ENCODE measurements at regions not wholly inside any gene's neighbourhood (a gene's known extent, or its start where the extent isn't known, plus 50 kb on each side); places are given as distances from the start of the nearest gene placed in this dataset.

GRCh38 chr16:86027373-86028126 lies 128.6 kb downstream of the IRF8 start:
- TF ChIP-seq CTCF (IDR thresholded peaks at IDR 0.05) (no peak), POLR2A (IDR thresholded peaks at IDR 0.05) (no peak)

Data from testis (tissue), 2 donors.